ENCODE measurements at regions not wholly inside any gene's neighbourhood (a gene's known extent, or its start where the extent isn't known, plus 50 kb on each side); places are given as distances from the start of the nearest gene placed in this dataset.
"Not testable (repeated sequence)": the region's sequence is repeated elsewhere in the genome, so short reads cannot be mapped to it uniquely, and the experiment has no call there.

DNA sequence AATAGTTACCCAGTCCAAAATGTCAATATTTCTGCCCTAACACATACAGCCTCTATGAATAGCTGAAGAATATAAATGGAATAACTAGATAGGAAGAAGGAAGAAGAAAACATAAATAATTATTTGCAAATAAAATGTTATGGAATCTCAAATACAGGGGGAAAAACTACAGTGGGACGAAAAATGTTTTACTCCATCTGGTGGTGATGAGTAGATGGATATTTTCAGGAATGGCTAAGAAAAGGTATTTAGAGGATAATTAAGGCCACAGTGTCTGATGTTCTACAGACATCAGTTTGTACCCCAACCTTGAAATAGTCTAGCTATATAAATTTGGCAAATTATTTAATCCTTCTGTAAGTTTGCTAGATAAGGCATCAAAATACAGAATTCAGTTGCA, 178.1 kb upstream of the FSHR start:
- no peak for DNase-seq (ENCODE audit: low spot score)

GRCh38 chr2:49318531-49318930, 164.2 kb upstream of the FSHR start:
- DNase-seq (ENCODE audit: low spot score) = no peak

GRCh38 chr2:49309461-49309860, 155.1 kb upstream of the FSHR start:
- DNase-seq (ENCODE audit: low spot score) = no peak

- DNase-seq (ENCODE audit: low spot score) = no peak
Observed at GRCh38 chr2:49306925-49307324, 152.6 kb upstream of the FSHR start.

GRCh38 chr2:49298693-49299092, 144.4 kb upstream of the FSHR start:
- not testable (repeated sequence) for DNase-seq (ENCODE audit: low spot score)

GRCh38 chr2:49298230-49298629, 143.9 kb upstream of the FSHR start:
- DNase-seq (ENCODE audit: low spot score) = no peak

DNA sequence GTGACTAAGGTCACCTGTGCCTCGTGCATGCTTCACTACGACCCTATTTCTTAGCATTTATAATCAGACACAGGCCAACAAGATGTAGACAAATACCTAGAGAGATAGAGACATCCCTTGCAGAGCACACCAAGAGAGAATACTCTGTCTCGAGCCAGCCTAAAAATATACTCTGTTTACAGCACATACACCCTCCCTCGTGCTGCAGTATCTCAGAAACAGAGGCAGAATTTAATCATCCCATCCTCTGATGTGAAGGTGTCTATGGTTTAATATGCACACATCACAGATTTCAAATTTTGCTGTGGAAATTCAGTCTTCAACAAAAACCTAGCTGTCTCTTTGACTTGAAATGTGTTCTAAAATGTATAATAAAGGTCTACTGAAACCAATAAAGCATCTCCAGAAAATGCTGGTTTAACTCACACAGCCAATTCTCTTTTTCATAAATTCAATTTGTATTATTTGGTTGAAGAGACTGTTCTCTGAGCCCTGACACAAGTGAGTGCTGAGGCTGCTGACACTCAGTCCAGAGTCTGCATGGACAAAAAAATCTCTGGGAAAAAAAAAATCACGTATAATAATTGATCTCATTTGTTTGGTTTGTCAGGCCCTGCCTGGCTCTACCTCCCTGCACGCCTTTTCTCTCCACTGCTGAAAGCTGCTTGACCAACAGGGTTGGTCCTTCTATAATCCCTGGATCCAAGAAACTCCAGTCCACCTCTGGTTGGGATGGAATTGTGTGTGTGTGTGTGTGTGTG, 142.0 kb upstream of the FSHR start:
- no peak for DNase-seq (ENCODE audit: low spot score)

- DNase-seq (ENCODE audit: low spot score) = no peak
Observed at GRCh38 chr2:49294225-49294624, 139.9 kb upstream of the FSHR start.

DNA sequence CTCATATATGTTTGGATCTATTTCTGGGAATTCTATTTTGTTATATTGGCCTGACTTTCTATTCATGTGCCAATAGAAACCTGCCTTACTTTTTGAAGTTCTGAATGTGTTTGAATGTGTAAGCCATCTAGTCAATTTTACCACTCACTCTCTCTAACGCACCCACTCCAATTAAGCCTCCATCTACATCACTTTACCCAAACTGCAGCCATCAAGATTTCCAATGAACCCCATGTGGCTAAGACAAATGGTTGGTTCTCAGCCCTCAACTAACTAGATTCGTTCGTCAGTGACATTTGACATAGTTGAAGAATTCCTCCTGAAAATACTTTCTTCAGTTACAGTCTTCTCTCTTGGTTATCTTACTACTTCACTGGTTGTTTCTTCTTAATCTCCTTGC, 137.3 kb upstream of the FSHR start:
- no peak for DNase-seq (ENCODE audit: low spot score)

- no peak for DNase-seq (ENCODE audit: low spot score)
Observed at GRCh38 chr2:49289711-49290110, 135.4 kb upstream of the FSHR start.

GRCh38 chr2:49288902-49289700, 134.8 kb upstream of the FSHR start:
- no peak for DNase-seq (ENCODE audit: low spot score)

GRCh38 chr2:49288113-49288705, 133.9 kb upstream of the FSHR start:
- DNase-seq (ENCODE audit: low spot score) = no peak

- no peak for DNase-seq (ENCODE audit: low spot score)
Observed at GRCh38 chr2:49286726-49287125, 132.4 kb upstream of the FSHR start.

- no peak for DNase-seq (ENCODE audit: low spot score)
Observed at GRCh38 chr2:49286045-49286444, 131.7 kb upstream of the FSHR start.

DNA sequence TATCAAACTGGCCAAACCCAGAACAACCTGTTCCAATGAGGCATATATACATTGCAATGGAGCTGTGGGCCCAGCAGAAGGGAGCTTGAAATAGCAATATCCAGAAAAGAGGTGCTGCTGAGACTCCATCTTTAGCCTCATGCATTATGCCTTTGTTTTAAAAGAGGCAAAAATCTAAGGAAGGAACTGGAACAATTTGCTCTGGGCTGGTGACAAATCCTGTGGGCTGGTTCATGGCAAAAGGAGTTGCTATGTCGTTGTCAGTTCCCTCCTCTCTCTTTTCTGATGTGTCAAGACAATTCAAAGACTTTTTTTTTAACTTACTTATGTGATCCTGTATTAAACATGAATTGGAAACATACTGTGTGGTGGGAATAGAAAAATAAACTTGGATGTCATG, 124.2 kb upstream of the FSHR start:
- no peak for DNase-seq (ENCODE audit: low spot score)

DNA sequence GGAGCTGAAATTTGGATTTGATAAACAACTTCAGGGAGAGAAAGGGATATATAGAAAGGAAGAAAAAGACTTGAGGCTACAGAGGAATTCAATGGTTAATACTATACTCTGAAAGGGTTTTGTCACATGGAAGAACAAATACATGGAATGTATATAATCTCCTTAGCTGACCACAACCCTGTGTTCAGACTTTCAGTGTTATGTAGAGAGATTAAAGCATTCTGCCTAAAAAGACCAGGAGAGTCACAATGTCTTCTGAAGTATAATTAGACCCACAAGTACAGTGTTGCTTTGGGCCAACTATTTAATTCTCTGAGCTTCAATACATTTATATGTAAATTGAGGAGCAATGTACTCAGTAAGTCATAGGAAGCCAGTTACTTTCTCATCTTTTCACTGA, 123.8 kb upstream of the FSHR start:
- DNase-seq (ENCODE audit: low spot score) = no peak

- no peak for DNase-seq (ENCODE audit: low spot score)
Observed at GRCh38 chr2:49271060-49271606, 116.8 kb upstream of the FSHR start.

DNA sequence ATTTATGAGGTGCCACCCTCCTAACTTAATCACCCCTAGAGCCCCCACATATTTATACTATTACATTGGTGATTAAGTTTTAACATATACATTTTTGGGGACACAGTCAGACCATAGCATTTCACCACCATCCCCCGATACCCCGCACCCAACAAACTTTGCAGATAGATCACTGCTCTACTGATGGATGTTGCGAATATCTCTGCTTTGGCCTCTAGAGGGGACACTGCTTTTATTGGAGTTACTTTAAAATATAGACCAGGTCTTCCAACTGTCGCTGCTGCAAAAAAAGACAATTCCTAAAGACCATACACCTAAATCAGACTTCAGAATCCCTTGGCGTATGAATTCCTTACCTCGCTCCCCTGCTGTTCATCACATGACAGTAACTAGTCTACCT, 115.8 kb upstream of the FSHR start:
- DNase-seq (ENCODE audit: low spot score) = no peak

- DNase-seq (ENCODE audit: low spot score) = no peak
Observed at GRCh38 chr2:49265471-49265870, 111.2 kb upstream of the FSHR start.

DNA sequence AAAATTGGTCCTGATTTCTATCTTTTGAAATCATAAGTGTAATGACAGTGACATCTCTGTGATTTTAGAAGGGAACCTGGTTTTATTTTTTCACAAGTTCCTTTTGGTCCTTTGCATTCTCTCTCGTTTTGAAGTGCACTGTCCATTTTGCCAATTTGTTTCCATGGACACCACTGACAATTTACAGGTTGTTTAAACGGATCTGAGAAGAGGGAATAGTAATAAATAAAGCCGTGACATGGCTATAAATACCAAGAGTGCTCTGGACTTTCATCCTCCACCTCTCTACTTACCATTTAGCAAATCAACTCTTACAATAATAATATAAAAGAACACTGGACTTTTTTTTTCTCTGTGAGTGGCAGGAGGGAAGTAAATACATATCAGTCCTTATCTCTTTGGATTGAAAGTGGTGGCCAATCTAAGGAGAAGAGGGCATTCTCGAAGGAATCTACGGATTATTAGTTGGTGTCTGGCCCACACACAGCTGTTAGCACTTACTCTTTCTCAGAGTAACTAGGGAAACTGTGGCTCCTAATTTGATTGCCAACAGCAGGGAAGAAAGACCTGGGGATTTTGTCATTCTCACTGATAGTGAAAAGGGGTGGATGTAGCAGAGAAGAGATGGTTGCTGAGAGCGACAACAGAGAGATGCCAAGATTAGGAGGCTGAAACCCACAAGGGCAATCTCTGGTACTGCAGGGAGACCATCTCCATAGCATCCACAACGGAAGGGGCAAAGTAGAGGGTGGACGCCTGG, 108.7 kb upstream of the FSHR start:
- no peak for DNase-seq (ENCODE audit: low spot score)

- no peak for DNase-seq (ENCODE audit: low spot score)
Observed at GRCh38 chr2:49261781-49262180, 107.5 kb upstream of the FSHR start.

Measured in mesenteric fat pad (tissue), 1 donor.